ENCODE measurements at regions not wholly inside any gene's neighbourhood (a gene's known extent, or its start where the extent isn't known, plus 50 kb on each side); places are given as distances from the start of the nearest gene placed in this dataset.

DNA sequence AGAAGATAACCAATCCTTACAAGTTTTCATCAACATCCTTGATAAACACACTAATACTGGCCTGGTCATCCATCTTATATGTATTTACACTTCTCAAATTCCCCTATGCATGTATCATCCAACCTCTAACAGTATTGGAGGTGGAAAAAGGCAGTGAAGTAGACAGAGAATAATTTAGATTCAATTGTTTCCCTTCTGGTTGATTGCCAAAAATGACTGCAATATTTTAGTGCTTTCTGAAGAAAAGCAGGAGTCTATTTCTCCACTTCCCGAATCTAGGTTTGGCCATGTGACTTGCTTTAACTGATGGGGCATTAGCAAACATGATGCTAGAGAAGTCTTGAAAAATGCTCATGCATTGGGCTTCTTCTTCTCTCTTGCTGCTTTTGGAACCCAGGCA is 78.3 kb upstream of the METAP2 start:
- TF ChIP-seq, protein P1, sequence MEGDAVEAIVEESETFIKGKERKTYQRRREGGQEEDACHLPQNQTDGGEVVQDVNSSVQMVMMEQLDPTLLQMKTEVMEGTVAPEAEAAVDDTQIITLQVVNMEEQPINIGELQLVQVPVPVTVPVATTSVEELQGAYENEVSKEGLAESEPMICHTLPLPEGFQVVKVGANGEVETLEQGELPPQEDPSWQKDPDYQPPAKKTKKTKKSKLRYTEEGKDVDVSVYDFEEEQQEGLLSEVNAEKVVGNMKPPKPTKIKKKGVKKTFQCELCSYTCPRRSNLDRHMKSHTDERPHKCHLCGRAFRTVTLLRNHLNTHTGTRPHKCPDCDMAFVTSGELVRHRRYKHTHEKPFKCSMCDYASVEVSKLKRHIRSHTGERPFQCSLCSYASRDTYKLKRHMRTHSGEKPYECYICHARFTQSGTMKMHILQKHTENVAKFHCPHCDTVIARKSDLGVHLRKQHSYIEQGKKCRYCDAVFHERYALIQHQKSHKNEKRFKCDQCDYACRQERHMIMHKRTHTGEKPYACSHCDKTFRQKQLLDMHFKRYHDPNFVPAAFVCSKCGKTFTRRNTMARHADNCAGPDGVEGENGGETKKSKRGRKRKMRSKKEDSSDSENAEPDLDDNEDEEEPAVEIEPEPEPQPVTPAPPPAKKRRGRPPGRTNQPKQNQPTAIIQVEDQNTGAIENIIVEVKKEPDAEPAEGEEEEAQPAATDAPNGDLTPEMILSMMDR (IDR thresholded peaks at IDR 0.05) = no peak
- ATAC-seq (ENCODE audit: low FRiP score) (no peak), DNase-seq (ENCODE audit: low spot score) (no peak)

DNA sequence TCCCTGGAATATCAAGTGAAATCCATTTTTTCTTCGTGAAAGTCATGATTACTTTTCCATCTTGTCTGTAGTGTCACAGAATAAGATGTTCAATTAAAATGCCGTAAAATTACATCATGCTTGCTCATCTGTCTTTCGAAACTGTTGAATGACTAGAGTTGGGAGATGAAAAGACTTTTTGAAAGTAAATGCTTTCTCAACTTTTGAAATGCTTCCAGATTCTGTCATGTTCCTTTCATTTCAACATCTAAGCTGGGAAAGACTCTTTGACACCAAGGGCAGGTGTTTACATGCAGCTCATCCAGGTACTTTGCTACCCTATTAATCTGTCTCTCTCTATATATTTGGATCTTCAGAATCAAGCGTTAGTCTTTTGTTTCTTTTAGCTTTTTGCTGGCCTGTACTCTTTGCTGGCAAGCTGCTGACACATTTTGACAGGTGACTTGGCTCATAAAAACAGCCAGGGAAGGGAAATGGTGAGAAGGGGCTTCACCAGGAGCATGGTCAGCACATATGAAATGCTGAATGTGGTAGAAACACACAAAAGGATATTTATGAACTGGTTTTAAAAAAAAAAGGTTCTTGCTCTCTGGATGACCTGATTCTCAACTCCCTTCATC is 77.0 kb upstream of the METAP2 start:
- TF ChIP-seq, protein P1 (IDR thresholded peaks at IDR 0.05) = no peak
- DNase-seq (ENCODE audit: low spot score) = no peak
- ATAC-seq (ENCODE audit: low FRiP score) = peak; percentile 79

DNA sequence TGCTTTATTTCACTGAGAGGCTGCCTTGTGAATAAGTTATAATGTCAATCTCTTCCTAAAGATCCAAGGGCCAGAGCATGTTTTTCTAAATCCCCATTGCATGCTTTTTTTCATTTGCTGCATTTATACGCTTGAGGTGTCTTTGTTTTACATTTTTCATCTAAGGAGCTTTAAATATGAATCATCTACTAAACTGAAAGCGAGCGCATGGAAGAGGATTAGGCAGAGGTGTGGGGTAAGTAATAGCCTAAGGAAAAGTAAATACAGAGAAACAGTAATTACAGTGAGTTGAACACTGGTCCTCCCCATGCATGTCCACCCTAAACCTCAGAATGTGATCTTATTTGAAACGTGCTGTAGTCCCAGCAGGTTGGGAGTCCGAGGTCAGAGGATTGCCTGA is 76.4 kb upstream of the METAP2 start:
- TF ChIP-seq, protein P1 (IDR thresholded peaks at IDR 0.05) = no peak
- DNase-seq (ENCODE audit: low spot score) (no peak), ATAC-seq (ENCODE audit: low FRiP score) (no peak)

DNA sequence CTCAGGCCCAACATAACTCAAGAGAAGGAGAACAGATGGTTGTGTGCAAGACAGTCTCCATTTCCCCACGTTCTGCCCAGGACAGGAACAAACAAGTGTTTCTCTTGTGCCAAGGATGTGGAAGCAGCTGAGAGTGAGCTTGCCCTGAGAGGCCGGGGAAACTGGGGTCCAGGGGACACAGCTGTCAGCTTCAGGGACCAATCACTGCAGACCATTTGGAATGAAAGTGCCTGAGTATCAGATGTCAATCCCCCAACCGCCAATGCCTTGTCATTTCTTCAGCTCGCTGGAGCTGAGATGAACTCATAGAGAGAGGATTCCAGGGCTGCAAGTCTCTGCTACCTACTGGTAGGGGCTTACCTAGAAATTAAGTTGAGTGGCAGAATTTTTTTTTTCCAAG is 71.9 kb upstream of the METAP2 start:
- ATAC-seq (ENCODE audit: low FRiP score) (no peak), DNase-seq (ENCODE audit: low spot score) (no peak)
- TF ChIP-seq, protein P1 (IDR thresholded peaks at IDR 0.05) = no peak

DNA sequence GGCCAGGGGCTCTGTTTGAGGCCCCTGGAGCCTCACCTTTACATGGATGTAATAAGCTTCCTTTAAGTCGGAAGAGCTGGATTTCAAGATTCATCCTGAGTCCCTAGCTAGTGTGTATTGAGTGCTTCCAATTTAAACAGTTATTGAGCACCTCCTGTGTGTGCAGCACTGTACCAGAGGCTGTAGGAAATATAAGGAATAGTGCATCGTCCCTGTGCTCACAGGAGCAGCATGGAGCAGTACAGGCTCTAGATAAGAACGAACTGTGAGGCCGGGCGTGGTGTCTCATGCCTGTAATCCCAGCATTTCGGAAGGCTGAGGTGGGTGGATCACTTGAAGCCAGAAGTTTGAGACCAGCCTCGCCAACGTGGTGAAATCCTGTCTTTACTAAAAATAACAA is 65.8 kb upstream of the METAP2 start:
- no peak for DNase-seq (ENCODE audit: low spot score)
- TF ChIP-seq, protein P1 (IDR thresholded peaks at IDR 0.05) = no peak
- no peak for ATAC-seq (ENCODE audit: low FRiP score)

DNA sequence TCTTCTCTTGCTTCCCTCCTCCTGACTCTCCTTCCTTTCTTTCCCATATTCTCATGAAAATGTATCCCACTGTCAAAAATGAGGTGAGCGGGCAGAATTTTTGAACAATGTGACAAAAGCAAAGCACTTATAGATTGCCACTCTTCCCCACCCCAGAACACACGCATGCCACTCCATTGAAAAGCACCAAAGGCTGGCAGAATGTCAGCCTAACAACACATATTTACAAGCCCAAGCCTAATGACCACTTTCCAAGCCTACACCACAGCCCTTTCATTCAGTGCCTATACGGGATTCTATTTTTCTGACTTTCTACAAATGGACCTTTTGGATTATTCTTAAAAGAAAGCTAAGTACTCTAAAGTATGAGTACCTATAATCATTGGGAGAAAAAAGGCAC is 62.9 kb upstream of the METAP2 start:
- no peak for DNase-seq (ENCODE audit: low spot score)
- ATAC-seq (ENCODE audit: low FRiP score) = no peak
- TF ChIP-seq, protein P1 (IDR thresholded peaks at IDR 0.05) = no peak

DNA sequence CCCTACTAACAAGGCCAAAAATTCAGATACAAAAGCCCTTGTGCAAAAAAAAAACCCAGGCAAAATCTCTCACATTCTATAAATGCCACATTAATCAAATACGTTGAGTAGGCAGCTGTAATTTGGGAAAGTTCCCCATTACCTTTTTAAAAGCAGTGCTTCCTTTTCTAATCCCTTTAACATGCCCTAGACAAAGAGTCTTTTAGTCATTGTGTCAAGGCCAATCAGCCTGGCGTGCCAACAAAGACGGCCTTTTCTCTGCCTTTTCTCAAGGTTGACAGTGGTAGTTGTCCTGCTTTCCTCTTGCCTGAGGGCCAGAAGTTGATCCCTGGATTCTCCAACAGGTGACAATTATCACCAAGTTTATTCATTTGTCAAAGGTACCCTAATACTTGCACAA is 62.5 kb upstream of the METAP2 start:
- TF ChIP-seq, protein P1 (IDR thresholded peaks at IDR 0.05) = no peak
- DNase-seq (ENCODE audit: low spot score) (no peak), ATAC-seq (ENCODE audit: low FRiP score) (no peak)
